ENCODE measurements at regions not wholly inside any gene's neighbourhood (a gene's known extent, or its start where the extent isn't known, plus 50 kb on each side); places are given as distances from the start of the nearest gene placed in this dataset.

DNA sequence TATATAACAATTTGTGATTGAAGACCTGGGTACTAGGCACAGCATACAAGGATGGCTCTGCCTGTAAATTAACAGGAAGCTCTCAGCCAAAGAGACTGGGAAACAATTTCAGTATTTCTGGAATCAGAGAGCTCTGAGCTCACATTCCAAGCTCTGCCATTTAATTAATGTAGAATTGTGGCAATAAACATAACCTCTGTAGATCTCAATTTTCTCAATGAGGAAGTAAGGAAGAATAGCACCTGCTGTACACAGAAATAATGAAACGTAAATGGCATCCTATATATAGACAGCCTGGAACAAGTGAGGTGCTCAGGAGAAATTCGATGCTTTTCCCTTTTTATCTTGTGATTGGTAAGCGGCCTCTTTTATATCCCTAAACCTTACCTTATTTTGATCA, 538.5 kb upstream of the JAG1 start:
- POLR2A ChIA-PET = no interaction called here
- 95% methylated on average over 3 of the region's 3 CpGs for WGBS (ENCODE audit: low lambda C conversion rate)
- no peak overlapping the region for H3K9ac ChIP-seq
- no peak overlapping the region for H3K4me3 ChIP-seq (ENCODE audit: low read depth in 2 of 2, low read length in 1 of 2)
- CTCF ChIA-PET = no interaction called here
- H3F3A ChIP-seq (replicated peaks; ENCODE audit: insufficient read depth) = peaks cover 26% of the 10 kb centered on the region
- H3K4me1 ChIP-seq (ENCODE audit: control insufficient read depth in 1 of 2, insufficient read depth in 2 of 2, low read depth in 1 of 2, low read length in 1 of 2) = peaks cover 7 to 16% of the 10 kb centered on the region in 2 experiments
- no peaks in the 10 kb centered on the region for H3K9me2 ChIP-seq
- H3K27ac ChIP-seq (ENCODE audit: low read depth in 2 of 2, low read length in 1 of 2) = no peak overlapping the region
- TF ChIP-seq EZH2phosphoT487 (IDR thresholded peaks at IDR 0.05; ENCODE audit: borderline replicate concordance, low read depth) (no peak), TCF12 (IDR thresholded peaks at IDR 0.05) (no peak), SMC3 (IDR thresholded peaks at IDR 0.05; ENCODE audit: low read depth, low read length) (no peak), EP300 (IDR thresholded peaks at IDR 0.05; ENCODE audit: borderline replicate concordance in 1 of 2, low read depth in 1 of 2, low read length in 1 of 2) (no peak), NFIC (IDR thresholded peaks at IDR 0.05; ENCODE audit: borderline replicate concordance) (no peak), RXRA (IDR thresholded peaks at IDR 0.05; ENCODE audit: borderline replicate concordance, low read depth) (no peak), FOSL2 (IDR thresholded peaks at IDR 0.05; ENCODE audit: borderline replicate concordance, low read depth) (no peak), POLR2AphosphoS5 (IDR thresholded peaks at IDR 0.05; ENCODE audit: low read depth, low read length) (no peak), GABPA (IDR thresholded peaks at IDR 0.05; ENCODE audit: low read depth) (no peak), MXI1 (IDR thresholded peaks at IDR 0.05; ENCODE audit: low read depth, low read length) (no peak), FOXJ3 (CRISPR knock-in tag; IDR thresholded peaks at IDR 0.05) (no peak), ELF1 (IDR thresholded peaks at IDR 0.05) (no peak), FOXM1 (IDR thresholded peaks at IDR 0.05; ENCODE audit: low read depth) (no peak), RCOR1 (IDR thresholded peaks at IDR 0.05; ENCODE audit: low read length) (no peak)
- TF ChIP-seq, protein P1, sequence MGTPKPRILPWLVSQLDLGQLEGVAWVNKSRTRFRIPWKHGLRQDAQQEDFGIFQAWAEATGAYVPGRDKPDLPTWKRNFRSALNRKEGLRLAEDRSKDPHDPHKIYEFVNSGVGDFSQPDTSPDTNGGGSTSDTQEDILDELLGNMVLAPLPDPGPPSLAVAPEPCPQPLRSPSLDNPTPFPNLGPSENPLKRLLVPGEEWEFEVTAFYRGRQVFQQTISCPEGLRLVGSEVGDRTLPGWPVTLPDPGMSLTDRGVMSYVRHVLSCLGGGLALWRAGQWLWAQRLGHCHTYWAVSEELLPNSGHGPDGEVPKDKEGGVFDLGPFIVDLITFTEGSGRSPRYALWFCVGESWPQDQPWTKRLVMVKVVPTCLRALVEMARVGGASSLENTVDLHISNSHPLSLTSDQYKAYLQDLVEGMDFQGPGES (IDR thresholded peaks at IDR 0.05; ENCODE audit: low read depth, low read length) = no peak
- TF ChIP-seq, protein P2, sequence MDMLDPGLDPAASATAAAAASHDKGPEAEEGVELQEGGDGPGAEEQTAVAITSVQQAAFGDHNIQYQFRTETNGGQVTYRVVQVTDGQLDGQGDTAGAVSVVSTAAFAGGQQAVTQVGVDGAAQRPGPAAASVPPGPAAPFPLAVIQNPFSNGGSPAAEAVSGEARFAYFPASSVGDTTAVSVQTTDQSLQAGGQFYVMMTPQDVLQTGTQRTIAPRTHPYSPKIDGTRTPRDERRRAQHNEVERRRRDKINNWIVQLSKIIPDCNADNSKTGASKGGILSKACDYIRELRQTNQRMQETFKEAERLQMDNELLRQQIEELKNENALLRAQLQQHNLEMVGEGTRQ (IDR thresholded peaks at IDR 0.05; ENCODE audit: borderline replicate concordance, low read depth, low read length) = no peak
- TF ChIP-seq, protein P3, sequence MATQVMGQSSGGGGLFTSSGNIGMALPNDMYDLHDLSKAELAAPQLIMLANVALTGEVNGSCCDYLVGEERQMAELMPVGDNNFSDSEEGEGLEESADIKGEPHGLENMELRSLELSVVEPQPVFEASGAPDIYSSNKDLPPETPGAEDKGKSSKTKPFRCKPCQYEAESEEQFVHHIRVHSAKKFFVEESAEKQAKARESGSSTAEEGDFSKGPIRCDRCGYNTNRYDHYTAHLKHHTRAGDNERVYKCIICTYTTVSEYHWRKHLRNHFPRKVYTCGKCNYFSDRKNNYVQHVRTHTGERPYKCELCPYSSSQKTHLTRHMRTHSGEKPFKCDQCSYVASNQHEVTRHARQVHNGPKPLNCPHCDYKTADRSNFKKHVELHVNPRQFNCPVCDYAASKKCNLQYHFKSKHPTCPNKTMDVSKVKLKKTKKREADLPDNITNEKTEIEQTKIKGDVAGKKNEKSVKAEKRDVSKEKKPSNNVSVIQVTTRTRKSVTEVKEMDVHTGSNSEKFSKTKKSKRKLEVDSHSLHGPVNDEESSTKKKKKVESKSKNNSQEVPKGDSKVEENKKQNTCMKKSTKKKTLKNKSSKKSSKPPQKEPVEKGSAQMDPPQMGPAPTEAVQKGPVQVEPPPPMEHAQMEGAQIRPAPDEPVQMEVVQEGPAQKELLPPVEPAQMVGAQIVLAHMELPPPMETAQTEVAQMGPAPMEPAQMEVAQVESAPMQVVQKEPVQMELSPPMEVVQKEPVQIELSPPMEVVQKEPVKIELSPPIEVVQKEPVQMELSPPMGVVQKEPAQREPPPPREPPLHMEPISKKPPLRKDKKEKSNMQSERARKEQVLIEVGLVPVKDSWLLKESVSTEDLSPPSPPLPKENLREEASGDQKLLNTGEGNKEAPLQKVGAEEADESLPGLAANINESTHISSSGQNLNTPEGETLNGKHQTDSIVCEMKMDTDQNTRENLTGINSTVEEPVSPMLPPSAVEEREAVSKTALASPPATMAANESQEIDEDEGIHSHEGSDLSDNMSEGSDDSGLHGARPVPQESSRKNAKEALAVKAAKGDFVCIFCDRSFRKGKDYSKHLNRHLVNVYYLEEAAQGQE (IDR thresholded peaks at IDR 0.05; ENCODE audit: low read depth, low read length) = no peak
- TF ChIP-seq, protein P4, sequence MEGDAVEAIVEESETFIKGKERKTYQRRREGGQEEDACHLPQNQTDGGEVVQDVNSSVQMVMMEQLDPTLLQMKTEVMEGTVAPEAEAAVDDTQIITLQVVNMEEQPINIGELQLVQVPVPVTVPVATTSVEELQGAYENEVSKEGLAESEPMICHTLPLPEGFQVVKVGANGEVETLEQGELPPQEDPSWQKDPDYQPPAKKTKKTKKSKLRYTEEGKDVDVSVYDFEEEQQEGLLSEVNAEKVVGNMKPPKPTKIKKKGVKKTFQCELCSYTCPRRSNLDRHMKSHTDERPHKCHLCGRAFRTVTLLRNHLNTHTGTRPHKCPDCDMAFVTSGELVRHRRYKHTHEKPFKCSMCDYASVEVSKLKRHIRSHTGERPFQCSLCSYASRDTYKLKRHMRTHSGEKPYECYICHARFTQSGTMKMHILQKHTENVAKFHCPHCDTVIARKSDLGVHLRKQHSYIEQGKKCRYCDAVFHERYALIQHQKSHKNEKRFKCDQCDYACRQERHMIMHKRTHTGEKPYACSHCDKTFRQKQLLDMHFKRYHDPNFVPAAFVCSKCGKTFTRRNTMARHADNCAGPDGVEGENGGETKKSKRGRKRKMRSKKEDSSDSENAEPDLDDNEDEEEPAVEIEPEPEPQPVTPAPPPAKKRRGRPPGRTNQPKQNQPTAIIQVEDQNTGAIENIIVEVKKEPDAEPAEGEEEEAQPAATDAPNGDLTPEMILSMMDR (IDR thresholded peaks at IDR 0.05) = no peak
- TF ChIP-seq, protein P5, sequence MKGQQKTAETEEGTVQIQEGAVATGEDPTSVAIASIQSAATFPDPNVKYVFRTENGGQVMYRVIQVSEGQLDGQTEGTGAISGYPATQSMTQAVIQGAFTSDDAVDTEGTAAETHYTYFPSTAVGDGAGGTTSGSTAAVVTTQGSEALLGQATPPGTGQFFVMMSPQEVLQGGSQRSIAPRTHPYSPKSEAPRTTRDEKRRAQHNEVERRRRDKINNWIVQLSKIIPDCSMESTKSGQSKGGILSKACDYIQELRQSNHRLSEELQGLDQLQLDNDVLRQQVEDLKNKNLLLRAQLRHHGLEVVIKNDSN (IDR thresholded peaks at IDR 0.05; ENCODE audit: borderline replicate concordance, low read depth) = no peak
- TF ChIP-seq, protein P6, sequence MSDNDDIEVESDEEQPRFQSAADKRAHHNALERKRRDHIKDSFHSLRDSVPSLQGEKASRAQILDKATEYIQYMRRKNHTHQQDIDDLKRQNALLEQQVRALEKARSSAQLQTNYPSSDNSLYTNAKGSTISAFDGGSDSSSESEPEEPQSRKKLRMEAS (IDR thresholded peaks at IDR 0.05; ENCODE audit: low read depth) = no peak
- H3K4me2 ChIP-seq = no peak overlapping the region
- H3K9me3 ChIP-seq = no peaks in the 10 kb centered on the region
- H4K20me1 ChIP-seq (ENCODE audit: insufficient read depth) = no peaks in the 10 kb centered on the region
- H3K27me3 ChIP-seq (ENCODE audit: insufficient read depth) = no peaks in the 10 kb centered on the region
- H3K79me2 ChIP-seq (ENCODE audit: insufficient read depth) = no peaks in the 10 kb centered on the region
- DNase-seq = no peak
- no peak overlapping the region for H2AFZ ChIP-seq (ENCODE audit: low read depth)
- no peaks in the 10 kb centered on the region for H3K36me3 ChIP-seq (replicated peaks in 1 of 2; ENCODE audit: control insufficient read depth in 1 of 2, insufficient read depth in 2 of 2, low read length in 1 of 2)
